Activated CD8-positive, alpha-beta memory T cell treated with anti-CD3 and anti-CD28 coated beads, Interleukin-2, amount 50 U/mL, for 1 hour (primary cell): ENCODE measurements at regions not wholly inside any gene's neighbourhood (a gene's known extent, or its start where the extent isn't known, plus 50 kb on each side); places are given as distances from the start of the nearest gene placed in this dataset.
"Not testable (repeated sequence)": the region's sequence is repeated elsewhere in the genome, so short reads cannot be mapped to it uniquely, and the experiment has no call there.

Source experiments
- DNase-seq: peaks from one replicate; pipeline ENCODE4 v3.0.0-alpha.2; 2020; ENCODE audit errors: extremely low read depth

DNA sequence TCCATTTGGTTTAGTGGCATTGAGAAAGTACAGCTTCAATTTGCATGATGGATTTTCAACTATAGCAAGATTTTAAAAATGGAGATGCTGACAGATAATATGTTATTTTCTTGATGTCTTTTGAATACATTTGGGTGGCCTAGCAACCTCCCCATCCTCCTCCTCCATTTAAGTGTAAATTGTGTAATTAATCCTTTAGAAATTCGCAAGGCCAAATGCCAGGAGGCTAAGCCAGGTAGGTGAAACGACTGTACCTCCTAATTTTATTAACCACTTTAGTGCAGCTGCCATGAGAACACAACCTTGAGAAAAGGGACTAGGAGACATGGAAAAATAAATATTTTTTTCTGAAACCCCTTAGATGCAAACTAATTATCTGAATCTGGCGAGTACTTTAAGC is 248.8 kb downstream of the MRPS30 start:
- DNase-seq = no peak

DNA sequence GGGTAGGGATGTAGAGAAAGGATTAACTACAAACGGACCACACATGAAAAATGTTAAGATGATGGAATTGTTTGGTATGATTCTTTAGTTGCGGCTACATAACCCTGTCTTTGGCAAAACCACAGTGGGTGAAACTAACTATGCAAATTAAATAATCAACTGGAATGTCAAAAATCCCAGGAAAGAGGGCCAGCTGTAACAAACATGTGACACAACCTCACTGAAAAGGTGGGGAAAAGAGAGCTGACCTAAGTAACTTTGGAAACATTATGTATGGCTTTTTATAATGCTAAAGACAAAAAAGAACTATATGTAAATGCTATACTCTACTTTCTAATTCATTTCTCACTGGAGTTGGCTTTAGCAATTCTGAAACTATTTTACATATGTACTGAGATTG is 252.0 kb downstream of the MRPS30 start:
- DNase-seq = no peak

DNA sequence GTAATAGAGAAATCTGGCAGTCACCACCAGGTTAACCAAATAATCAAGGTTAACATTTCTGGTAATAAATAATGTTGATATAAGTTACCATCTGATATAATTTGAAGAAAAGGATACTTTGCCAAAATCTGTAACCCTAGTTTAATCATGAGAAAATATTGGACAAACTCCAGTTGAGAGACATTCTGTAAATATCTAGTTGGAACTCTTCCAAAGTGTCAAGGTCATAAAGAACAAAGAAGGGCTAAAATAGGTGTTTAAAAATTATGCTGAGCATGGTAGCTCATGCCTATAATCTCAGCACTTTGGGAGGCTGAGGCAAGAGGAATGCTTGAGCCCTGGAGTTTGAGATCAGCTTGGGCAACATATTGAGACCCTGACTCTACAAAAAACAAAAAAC is 253.3 kb downstream of the MRPS30 start:
- DNase-seq = no peak

DNA sequence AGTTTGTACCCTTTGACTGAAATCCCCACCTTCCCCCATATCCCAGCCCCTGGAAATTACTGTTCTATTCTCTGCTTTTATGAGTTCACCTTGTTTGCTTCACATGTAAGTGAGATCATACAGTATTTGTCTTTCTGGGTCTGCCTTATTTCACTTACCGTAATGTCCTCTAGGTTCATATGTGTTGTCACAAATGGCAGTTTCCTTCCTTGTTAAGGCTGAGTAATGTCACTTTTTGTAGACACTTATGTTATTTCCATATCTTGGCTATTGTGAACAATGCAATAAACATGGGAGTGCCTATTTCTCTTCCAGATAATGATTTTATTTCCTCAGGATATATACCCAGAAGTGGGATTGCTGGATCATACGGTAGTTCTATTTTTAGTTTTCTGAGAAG is 272.3 kb downstream of the MRPS30 start:
- DNase-seq = no peak

DNA sequence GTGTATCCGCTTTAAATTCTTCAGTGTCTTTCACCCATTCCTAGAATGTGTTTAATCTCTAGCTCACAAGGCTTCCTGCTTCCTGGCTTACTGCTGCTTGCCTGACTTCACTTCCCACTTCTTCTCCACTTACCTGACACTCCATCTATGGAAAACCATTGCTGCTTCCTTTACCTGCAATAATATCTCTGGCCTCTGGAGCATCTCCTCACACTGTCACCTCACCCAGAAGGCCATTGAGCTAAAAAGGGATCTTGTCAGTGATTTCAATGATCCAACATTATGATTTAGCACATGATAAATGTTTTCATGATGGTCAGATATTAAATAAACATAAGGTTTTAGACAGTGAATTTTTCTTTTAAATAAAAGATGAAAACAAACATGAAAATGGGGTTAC is 281.1 kb downstream of the MRPS30 start:
- no peak for DNase-seq

DNA sequence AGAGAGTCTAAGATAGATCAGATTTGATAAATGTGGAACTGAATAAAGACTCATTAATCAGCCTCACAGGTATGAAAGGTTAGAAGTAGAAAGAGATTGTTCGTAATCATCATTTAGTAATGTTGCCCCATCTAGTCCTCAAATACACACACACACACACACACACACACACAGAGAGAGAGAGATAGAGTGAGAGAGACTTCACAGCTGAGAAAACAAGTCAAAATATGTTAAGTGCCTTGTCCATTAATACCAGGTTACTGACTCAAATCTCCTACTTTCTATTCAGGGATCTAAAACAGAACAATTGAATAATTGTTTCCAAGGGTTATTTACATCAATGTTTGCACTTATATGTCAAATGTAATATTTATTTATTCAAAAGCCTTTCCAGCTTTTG is 284.6 kb downstream of the MRPS30 start:
- DNase-seq = no peak

DNA sequence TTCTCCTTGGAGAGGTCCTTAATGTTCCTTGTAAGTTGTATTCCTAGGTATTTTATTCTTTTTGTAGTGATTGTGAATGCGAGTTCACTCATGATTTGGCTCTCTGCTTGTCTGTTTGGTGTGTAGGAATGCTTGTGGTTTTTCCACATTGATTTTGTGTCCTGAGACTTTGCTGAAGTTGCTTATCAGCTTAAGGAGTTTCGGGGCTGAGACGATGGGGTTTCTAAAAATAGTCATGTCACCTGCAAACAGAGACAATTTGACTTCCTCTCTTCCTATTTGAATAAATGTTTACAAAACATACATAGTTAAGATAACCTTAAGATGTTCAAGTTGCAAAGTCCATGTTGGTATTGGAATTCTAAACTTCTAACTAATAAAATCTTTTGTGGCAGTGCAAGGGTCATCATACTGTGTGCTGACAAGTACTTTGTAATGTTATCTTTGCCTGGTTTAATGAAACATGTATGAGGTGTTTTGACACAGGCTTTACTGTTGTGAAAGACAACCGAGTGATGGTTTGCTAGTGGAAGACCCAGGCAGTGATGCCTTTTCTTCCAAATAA is 286.2 kb downstream of the MRPS30 start:
- no peak for DNase-seq

DNA sequence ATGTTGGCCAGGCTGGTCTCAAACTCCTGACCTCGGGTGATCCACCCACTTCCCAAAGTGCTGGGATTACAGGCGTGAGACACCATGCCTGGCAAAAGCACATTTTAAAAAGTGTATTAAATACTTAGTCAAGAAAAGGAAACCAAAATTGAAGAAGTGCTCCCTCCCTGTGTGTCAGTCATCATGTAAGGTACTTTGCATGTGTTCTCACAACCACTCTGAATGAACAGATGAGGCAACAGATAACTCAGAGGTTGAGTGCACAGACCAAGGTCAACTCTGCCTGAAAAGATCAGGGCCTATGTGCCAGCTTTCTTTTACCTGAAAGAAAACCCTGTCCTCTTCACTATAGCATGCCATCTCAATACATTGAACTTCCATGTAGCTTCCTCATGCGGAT is 289.7 kb downstream of the MRPS30 start:
- DNase-seq = no peak

DNA sequence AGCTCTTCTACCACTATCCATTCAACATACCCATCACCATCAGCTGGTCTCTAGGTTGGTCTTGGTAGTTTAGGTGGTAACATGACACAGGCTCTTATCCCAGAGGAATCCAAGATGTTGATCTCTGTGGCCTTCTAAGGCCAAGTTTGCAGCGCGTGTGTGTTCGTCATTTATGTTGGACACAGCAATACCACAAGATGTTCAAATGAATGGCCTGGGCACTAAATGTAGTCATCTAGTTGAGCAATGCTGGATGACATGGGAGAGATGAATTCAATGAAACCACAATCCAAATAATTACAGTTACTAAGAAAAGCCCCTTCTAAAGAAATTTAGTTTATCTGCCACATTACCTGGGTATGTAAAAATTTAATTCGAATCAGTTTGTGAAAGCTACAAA is 292.4 kb downstream of the MRPS30 start:
- no peak for DNase-seq

DNA sequence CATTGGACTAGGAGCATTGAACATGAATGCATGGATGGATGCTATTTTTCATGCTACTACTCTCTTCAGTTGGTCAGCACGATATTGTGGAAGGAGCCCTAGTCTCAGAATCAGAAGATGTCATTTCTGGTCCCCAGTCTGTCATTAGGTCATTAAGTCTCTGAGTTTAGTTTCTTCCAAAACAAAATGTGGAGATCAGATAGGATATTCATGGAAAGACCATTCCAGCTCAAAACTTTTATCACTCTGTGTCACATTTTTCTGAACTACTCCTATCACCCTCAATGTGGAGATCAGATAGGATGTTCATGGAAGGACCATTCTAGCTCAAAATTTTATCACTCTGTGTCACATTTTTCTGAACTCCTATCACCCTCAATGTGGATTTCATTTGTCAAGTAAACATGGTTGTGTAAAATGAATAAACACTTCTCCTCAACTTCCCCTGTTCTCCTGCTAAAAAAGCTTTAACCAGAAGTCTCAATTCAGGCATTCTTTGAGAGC is 296.8 kb downstream of the MRPS30 start:
- DNase-seq = no peak

DNA sequence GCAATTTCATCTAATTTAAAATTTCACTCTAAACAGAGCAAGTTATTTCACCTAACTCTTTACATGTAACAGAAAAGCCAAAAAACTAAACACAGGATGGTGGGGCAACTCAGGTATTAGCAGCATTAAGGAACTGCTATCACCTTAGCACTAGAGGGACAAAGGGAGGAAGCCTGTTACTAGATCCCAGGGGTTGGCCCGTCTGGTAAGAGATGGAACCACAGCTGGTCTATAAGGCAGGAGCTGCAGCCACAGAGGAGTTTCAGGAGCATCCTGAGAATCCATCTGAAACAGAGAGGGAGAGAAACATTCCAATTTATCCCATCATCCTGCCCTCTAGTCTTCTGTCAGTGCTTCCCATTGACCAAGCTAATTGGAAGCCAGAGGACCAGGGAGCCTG is 300.3 kb downstream of the MRPS30 start:
- no peak for DNase-seq

DNA sequence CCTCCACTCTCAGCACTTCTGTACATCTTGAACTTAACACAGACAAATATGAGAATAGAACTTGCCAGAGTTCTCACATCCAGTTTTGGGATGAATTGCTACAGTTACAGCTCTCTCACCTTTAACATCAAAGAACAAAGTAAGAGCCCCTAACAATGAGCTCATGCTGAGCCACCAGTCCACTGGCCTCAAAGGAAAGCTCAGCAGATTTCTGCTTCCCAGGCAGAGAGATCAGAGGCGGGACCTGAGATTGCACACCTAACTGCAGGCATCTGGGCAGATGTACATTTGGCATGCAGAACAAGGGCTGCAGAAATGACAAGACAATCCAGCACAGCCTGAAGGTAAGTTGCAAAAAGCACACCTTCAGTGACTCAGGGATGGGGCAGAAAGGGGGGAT is 300.9 kb downstream of the MRPS30 start:
- DNase-seq = no peak

DNA sequence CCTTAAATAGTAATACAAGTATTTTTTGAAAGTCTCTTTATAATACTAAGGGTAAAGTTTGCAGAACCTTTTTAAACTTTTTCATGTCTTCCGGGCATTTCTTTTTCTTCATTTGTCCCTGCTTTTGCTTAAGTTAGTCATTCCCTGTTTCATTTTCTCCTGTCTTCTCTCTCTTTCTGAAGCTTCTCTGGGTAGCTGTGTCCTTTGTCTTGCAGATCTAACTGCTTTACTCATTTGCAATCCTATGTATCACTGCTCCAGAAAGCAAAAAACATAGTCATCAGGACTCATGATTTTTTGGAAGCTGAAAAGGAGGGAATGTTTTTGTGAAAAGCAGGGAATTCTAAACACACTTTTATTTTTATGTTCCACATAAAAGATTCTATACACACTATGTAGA is 301.7 kb downstream of the MRPS30 start:
- no peak for DNase-seq

DNA sequence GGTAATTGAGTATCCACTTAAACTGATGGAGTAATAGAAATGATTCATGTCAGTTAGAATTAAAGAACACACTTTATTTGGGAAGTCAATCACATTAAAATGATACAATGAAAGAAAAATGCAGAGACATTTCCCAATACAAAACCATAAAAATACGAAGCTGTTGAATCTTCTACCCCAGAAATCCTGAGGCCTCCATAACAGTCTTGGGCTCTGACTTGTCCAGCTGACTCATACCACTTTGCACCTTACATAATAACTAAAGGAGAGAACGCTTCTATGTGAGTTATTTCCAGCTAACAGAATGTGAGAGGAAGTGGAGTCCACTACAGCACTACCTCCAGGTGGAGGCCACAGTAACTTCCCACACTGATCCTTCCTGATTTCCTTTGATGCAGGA is 305.0 kb downstream of the MRPS30 start:
- no peak for DNase-seq

DNA sequence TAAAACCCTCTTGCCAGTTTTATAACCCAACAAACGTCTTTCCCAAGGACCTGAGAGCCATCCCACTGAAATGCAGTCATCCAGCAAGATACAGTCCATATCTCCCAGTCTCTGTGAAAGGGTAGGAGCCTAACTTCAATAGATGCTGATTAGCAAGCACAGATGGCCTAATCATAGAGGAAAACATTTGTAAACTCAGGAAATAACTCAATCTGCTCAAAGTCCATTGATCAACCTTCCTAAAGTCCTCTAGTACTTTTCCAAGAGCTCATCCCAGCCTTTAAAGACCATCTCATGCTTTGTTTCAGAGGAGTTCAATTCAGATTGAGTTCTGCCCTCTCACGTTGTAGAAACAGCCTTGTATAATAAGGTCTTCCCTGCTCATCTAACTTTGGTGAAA is 324.2 kb downstream of the MRPS30 start:
- no peak for DNase-seq

DNA sequence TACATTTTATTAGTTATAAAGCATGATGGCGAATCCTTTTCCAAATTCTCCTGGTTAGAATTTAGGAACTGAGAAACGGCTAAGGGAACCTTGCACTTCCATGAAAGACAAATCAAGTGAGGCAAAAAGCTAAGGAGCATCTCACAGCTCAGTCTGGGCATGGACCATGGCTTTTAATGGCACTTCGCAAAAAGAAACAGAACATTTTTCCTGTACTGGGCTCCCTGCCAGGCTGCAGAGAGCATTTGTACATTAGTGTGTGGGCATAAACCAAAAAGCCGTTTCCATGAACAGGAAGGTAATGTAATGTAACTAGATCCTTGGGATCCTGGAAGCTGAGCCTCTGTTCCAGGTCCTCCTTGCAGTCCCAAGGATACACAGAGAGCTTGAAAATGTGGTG is 354.2 kb downstream of the MRPS30 start:
- DNase-seq = no peak

DNA sequence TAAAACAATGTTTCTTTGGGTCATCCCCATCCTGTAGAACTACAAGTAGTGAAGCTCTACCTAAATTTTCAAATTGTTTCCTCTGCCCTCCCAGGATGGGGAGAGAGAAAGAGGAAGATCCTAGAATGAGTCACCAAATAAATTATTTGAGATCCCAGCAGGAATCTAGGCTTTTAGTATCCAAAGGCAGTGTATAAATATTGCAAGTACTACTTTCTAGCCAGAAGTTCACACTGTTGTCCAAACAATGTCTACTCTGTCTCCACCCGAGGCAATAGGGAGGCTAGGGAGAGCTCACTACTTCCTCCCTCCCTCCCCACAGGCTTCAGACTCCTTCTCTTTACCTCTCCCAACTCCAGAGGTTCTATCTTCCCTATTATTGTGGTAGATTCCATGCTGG is 362.8 kb downstream of the MRPS30 start:
- DNase-seq = no peak

DNA sequence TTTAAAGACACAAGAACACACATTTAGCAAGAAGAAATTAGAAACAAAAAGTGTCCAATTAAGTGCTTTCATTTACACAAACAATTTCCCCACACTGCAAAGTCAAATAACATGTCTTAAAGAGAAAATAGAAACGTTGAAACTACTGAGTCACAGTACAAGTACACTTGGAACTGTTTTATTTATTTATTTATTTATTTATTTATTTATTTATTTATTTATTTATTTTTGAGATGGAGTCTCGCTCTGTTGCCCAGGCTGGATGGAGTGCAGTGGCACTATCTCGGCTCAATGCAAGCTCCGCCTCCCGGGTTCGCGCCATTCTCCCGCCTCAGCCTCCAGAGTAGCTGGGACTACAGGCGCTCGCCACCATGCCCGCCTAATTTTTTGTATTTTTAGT is 363.9 kb downstream of the MRPS30 start:
- DNase-seq = not testable (repeated sequence)

DNA sequence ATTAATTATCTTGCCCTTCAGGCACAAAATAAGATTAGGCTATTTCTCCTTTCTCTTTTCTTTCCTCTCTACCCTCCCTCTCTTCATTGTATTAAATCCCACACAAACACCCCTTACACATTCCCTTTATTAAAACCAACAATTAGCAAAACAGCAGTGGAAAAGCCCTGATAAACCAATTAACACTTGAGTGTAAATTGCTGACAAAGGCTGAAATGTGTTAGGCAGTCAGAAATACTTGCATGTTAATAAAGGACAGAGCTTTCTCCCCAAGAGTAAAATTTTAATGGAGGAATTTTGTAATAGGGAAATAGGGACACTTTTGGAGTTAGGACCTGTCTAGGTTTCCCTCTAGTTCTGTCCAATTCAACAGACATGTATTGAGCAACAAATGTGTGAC is 370.9 kb downstream of the MRPS30 start:
- DNase-seq = no peak

DNA sequence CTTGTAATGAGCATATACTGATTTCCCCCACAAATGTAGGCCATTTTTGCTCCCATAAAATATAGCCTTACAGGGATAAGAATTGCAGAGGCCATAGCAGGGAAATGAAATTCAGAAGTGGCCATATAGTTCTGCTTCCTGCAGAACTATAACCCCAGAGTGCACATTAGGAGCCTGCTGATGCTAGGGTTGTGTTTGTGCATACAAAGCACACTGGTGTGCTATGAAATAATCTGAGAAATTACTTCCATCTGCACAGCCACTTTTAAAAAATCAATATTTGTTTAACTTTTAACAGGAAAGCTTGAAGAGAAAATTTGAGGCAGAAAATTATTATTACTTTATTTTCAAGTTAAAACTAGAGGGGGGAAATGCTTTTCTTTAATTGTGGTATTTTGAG is 380.3 kb downstream of the MRPS30 start:
- DNase-seq = no peak

DNA sequence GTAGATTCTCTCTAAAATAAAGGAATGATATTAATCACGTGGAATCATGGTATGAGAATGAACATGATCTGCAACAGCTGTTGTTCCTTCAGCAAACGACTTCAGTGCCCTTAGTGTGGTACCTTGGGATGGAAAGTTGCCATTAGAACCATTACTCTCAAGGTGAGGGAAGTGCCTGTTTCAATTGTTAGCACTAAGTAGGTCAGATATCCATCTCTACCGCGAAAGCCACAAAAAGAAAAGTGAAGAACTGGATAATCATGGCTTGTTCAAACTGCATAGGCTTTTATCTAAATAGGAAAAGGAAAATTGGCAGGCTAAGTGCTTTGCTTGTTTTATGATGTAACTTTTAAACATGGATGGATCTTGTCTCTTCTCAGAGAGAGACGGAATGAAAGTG is 380.7 kb downstream of the MRPS30 start:
- DNase-seq = no peak

DNA sequence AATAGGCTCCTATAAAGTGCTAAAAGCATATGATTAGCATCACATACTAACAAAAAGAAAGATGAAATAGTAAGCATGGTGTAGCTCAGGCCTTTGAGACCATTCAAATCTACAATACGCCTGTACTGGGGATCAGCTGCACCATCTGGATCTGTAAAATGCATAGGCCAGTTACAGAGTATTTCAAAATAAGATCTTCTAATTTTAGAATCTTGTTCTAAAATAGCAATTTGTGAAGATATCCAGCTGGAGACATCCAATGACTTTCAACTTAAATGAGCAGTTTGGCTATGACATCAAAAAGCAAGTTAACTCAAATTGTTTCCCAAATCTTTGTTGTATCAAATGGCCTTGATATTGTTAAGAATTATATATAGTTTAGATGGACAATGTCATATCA is 386.3 kb downstream of the MRPS30 start:
- no peak for DNase-seq
